ENCODE measurements at regions not wholly inside any gene's neighbourhood (a gene's known extent, or its start where the extent isn't known, plus 50 kb on each side); places are given as distances from the start of the nearest gene placed in this dataset.

- H3K27ac ChIP-seq, result no peak overlapping the region
- no peak for TF ChIP-seq ZFX (IDR thresholded peaks at IDR 0.05)
- TF ChIP-seq, protein P1, sequence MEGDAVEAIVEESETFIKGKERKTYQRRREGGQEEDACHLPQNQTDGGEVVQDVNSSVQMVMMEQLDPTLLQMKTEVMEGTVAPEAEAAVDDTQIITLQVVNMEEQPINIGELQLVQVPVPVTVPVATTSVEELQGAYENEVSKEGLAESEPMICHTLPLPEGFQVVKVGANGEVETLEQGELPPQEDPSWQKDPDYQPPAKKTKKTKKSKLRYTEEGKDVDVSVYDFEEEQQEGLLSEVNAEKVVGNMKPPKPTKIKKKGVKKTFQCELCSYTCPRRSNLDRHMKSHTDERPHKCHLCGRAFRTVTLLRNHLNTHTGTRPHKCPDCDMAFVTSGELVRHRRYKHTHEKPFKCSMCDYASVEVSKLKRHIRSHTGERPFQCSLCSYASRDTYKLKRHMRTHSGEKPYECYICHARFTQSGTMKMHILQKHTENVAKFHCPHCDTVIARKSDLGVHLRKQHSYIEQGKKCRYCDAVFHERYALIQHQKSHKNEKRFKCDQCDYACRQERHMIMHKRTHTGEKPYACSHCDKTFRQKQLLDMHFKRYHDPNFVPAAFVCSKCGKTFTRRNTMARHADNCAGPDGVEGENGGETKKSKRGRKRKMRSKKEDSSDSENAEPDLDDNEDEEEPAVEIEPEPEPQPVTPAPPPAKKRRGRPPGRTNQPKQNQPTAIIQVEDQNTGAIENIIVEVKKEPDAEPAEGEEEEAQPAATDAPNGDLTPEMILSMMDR (conservative IDR thresholded peaks at IDR 0.05), result no peak
Measured at GRCh38 chr4:30354605-30355004, 365.6 kb upstream of the PCDH7 start.

- TF ChIP-seq ZFX (IDR thresholded peaks at IDR 0.05), result no peak
- TF ChIP-seq, protein P1 (conservative IDR thresholded peaks at IDR 0.05), result no peak
Measured at GRCh38 chr4:30362436-30362835, 357.7 kb upstream of the PCDH7 start.

GRCh38 chr4:30370105-30370504 lies 350.1 kb upstream of the PCDH7 start:
- TF ChIP-seq ZFX (IDR thresholded peaks at IDR 0.05), result no peak
- TF ChIP-seq, protein P1 (conservative IDR thresholded peaks at IDR 0.05), result no peak
- H3K27ac ChIP-seq, result no peak overlapping the region

More at GRCh38 chr4:30362436-30362835, 357.7 kb upstream of the PCDH7 start:
- no peak overlapping the region for H3K27ac ChIP-seq

DNA sequence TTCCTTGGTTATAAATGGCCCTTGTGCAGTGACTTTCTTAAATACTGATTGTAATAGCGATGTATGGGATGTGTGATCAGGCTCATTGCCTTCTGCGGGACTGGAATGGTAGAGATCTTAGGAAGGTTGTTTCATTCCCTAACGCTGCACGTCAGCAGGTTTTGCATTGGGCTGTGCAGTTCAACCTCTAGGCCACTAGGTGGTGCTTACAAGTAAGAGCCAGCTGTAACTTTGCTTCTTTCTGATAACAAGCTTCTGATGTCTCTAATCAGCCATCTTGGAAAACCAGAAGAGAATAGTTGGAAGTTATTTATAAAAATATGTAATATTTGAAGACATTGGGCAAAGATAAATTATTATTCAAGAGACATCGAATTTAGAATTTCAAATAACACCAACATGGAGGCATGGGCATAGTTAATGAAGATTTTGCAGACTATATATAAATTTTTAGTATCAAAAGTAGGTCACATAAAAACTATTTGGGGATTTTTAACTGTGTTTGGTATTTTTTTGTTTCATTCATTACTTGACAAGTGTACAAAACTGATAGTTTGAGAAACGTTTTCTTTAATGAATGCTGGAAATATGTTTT lies 339.7 kb upstream of the PCDH7 start:
- TF ChIP-seq ZFX (IDR thresholded peaks at IDR 0.05), result no peak
- TF ChIP-seq, protein P1 (conservative IDR thresholded peaks at IDR 0.05), result peak; percentile 91
- no peak overlapping the region for H3K27ac ChIP-seq

DNA sequence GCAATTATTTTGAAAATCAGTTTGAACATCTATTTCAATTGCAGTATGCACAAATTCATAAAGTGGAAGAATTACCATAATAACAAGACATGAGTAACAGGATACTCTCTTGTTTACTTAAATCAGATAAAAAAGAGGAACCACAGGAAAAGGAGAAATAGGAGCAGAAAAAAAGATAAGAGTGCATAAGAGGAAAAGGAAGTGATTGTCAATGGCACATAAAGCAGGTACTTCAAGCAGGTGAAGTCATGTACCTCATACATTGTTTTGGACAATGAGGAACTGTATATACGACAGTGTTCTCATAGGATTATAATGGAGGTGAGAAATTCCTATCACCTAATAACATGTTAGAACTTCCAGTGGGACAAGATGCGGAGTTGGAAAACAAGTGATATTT lies 334.5 kb upstream of the PCDH7 start:
- H3K27ac ChIP-seq, result no peak overlapping the region
- TF ChIP-seq, protein P1 (conservative IDR thresholded peaks at IDR 0.05), result no peak
- TF ChIP-seq ZFX (IDR thresholded peaks at IDR 0.05), result no peak

DNA sequence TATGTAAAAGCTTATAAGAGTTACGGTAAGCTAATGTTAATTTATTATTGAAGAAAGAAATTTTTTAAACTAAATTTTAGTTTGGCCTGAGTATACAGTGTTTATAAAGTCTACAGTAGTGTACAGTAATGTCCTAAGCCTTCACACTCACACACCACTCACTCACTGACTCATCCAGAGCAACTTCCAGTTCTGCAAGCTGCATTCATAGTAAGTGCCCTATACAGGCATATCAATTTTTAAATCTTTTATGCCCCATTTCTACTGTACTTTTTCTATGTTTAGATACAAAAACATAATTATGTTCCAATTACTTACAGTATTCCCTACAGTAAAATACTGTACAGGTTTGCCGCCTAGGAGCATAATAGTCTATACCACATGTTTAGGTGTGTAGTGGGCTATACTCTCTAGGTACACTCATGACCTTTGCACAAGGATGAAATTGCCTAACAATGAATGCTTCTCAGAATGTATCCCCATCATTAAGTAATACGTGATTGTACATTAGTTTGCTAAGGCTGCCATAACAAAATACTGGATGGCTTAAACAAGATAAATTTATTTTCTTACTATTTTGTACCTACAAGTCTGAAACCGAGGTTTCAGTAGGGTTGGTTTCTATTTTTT lies 333.8 kb upstream of the PCDH7 start:
- TF ChIP-seq ZFX (IDR thresholded peaks at IDR 0.05), result no peak
- TF ChIP-seq, protein P1 (conservative IDR thresholded peaks at IDR 0.05), result no peak
- no peak overlapping the region for H3K27ac ChIP-seq

DNA sequence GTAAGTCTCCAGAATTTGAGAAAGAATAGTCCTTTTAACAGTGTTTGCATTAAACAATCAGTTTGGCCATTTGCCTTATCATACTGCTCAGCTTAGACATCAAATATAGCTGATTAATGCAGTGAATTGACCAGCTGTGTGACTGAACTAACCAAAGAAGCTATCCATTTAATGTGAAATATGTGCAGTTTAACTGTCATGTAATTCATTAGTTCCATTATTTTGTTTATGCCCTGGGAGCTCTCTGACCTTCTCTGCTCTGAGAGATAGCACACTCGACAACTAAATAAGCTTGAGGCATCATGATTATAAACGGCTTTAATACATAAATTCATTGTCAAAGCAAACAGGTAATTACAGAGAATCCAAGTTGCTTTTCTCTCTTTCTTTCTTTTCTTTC lies 324.3 kb upstream of the PCDH7 start:
- H3K27ac ChIP-seq, result no peak overlapping the region
- TF ChIP-seq, protein P1 (conservative IDR thresholded peaks at IDR 0.05), result no peak
- TF ChIP-seq ZFX (IDR thresholded peaks at IDR 0.05), result no peak

Data from C4-2B (cell line).